Activated CD4-positive, alpha-beta T cell treated with anti-CD3 and anti-CD28 coated beads, Interleukin-2, Interleukin-6, amounts not matched to agents 100 ng/mL and 50 ng/mL, durations not matched to agents 16 hours and 8 hours (primary cell): ENCODE measurements at regions not wholly inside any gene's neighbourhood (a gene's known extent, or its start where the extent isn't known, plus 50 kb on each side); places are given as distances from the start of the nearest gene placed in this dataset.

Experiments
- DNase-seq: peaks from one replicate; pipeline ENCODE4 v3.0.0-alpha.2; 2020

DNA sequence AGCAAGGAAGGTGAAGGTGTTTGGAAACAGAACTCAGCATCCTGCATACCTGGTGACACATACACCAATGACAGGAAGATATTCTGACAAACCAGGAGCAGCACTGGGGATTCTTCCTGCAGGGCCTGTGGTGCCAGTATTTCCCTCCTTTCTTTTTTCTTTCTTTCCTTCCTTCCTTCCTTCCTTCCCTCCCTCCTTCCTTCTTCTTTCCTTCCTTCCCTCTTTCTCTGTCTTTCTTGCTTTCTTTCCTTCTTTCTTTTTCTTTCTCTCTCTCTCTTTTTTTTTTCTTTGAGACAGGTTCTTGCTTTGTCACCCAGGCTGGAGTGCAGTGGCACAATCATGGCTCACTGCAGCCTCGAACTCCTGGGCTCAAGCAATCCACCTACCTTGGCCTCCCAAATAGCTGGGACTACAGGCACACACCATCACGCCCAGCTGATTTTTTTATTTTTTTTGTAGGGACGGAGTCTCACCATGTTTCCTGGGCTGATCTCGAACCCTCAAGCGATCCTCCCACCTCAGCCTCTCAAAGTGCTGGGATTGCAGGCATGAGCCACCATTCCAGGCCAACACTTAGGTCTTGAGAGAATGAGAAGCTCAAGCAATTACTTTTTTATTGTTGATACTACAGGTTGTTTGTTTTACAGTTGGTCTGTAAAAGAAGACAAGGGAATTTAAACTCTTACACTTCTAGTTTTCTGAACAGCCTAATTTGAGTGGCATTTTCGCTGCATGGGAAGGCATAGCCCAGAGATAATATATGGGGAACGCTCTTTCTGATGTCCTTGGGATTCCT lies 54.7 kb upstream of the GATA6 start:
- no peak for DNase-seq

DNA sequence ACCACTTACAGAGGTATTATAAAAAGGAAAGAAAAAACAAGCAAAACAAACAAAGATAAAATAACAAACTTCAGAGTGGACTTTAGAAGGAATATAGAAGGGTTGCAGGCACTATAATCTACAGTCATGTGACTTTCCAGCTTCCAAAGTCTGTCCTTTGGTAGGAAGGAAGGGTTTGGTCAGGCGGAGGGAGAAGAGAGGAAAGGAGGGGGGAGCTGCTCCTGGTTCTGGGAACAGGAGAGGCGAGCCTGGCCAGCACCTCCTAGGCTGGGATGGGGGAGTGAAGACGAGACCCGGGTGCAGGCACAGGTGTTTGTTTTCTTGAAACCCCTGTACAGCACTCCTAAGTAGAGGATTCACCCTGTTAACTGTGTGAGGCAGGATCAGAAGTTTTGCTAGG lies 53.8 kb upstream of the GATA6 start:
- DNase-seq: no peak
